ENCODE measurements at regions not wholly inside any gene's neighbourhood (a gene's known extent, or its start where the extent isn't known, plus 50 kb on each side); places are given as distances from the start of the nearest gene placed in this dataset.
"Not testable (repeated sequence)": the region's sequence is repeated elsewhere in the genome, so short reads cannot be mapped to it uniquely, and the experiment has no call there.

DNA sequence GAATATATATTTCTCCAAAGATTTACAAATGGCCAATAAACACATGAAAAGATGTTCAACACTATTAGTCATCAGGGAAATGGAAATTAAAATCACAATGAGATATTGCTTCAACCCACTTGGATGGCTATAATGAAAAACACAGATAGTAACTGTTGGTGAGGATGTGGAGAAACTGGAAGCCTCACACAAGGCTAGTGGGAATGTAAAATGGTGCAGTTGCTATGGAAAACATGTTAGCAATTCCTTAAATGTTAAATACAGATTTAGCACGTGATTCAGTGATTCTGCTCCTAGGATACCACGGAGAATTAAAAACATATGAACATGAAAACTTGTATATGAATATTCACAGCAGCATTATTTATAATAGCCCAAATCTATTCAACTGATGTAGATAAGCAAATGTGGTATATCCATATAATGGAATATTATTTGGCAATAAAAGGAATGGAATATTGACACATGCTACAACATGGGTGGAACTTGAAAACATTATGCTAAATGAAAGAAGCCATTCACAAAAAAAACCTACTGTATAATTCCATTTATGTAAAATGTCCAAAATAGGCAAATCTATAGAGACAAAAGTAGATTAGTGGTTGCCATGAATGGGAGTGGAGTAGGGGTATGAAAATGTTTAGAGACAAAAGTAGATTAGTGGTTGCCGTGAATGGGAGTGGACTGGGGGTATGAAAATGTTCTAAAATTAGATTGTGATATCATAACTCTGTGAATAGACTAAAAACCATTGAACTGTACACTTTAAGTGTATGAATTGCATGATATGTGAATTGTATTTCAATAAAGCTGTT is 227.1 kb upstream of the DDHD1 start:
- no peak for DNase-seq

DNA sequence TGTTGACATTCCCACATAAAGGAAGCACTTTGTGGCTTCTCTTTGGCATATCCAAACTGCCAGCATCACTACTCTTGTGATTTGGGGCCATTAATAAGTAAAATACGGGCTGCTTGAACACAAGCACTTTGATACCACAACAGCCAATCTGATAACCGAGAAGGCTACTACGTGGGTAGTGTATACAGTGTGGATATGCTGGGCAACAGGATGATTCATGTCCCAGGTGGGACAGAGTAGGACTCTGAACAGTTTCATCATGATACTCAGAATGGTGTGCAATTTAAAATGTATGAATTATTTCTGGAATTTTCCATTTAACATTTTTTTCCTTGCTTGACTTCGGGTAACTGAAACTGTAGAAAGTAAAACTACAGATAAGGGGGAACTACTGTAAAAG is 225.0 kb upstream of the DDHD1 start:
- DNase-seq: no peak

DNA sequence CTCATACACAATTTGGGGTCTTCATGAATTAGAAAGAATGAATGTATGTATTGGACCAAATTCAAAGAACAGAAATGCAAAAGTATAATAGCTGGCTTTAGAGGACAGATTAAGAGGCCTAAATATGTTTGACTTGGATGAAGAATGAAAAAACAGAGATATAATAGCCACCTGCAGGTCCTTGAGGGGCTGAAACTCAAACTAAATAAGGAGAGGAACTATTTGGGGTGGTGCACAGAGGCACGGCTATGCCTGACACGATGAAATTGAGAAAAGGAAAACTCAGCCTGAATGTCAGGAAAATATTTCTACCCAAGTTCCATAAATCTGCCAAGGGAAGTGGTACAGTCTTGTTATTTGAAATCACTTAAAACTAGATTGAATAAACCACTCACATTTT is 222.9 kb upstream of the DDHD1 start:
- DNase-seq: no peak

DNA sequence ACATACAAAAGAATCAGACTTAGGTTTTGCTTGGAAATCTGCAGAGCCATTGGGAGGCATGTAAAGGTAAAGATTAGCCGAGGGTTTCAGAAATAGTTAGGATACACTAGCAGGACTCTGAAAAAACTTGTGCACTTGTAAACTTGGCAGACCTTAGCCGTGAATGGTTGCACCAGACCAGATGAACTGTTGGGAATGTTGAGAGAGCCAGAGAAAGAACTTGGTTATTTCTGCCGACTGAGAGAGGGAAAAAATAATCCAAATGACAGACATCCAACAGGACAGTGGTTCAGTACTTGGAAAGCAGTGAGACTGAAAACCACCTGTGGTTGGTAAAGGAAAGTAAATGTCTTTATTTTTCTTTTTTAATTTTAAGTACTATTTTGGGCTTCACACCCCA is 222.5 kb upstream of the DDHD1 start:
- DNase-seq: no peak

DNA sequence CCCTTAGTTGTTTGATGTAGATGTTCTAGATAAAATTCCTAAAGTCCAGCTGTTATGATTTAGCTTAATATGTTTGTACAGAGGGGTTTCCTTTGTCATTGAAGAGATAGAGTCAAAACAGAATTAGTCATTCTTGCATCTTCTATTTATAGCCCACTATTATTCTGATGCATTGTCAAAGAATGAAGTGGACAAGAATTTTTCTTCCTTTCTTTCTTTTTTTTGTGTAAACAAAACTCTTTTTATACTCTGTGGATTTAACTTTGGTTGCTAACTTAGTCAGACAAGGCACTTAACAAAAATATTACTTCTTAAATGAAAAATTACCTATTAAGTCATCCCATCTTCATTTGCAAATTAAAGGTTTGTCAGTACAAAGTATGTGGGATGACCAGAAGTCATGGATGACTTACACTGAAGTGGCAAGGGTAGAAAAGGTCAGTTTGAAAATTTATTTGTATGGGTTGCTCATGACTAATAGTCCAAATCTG is 215.6 kb upstream of the DDHD1 start:
- DNase-seq: no peak

DNA sequence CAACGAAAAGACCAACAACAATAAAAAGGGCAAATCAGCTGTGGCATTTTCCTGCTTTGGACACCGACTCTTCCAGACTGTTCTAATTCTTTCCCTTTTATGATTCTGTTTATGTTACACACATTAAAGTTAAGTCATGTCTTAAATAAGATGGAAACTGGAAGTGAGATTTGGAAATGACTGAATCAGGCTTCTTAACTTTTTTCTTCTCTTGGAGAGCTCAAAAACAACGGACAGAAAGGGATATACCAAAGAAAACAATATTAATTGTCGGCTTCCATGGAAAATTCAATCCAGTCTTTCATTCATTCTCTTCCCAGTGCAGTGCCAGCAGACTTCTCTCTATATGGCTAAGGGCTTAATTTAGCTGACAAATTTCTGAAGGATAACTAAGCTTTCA is 214.9 kb upstream of the DDHD1 start:
- no peak for DNase-seq

DNA sequence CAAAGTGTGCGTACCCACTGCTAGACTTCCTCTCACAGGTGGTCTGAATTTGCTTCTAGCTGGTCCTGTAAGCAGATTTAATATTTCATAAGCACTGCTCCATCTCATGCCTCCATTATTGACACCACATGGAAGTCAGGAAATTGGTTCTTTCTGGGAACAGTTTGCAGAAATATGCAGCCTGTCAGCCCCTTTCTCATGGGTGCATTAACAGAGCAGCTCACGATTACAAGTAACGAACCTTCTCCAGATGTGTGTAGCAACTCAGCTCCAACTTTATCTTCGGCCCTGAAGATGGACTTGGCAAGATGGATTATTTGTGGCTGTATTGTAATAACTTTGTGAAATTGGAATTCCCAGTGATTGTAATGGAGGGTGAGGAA is 214.5 kb upstream of the DDHD1 start:
- DNase-seq: no peak

DNA sequence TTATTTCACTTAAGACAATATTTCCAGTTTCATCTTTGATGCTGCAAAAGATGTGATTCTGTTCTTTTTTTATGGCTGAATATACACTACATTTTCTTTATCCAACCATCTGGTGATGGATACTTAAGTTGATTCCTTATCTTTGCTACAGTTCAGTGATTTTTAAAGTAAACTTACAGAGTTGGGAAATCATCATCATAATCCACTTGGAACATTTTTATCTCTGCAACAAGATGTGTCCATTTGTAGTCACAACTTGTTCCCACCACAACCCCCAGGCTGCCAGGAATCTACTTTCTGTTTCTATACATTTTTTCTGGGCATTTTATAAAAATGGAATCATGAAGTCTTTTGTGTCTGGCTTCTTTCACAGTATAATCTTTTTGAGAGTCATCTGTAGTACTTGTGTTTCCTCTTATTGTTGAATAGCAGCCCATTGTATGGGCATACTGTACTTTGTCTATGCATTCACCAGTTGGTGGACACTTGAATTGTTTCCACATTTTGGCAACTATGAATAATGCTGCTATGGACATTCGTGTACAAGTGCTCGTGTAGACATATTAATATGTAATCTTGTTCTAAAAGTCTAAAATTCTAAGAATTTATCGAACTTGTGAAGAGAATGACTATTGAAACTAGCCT is 212.5 kb upstream of the DDHD1 start:
- no peak for DNase-seq

DNA sequence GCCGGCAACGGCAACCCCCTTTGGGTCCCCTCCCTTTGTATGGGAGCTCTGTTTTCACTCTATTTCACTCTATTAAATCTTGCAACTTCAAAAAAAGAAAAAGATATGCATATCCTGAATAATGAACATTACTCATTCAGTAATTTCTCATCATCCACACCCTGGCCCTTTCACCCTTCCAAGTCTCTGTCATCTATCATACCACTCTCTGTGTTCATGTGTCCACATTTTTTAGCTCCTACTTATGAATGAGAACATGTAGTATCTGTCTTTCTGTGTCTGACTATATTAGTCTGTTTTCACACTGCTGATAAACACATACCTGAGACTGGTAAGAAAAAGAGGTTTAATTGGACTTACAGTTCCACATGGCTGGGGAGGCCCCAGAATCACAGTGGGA is 209.8 kb upstream of the DDHD1 start:
- not testable (repeated sequence) for DNase-seq

DNA sequence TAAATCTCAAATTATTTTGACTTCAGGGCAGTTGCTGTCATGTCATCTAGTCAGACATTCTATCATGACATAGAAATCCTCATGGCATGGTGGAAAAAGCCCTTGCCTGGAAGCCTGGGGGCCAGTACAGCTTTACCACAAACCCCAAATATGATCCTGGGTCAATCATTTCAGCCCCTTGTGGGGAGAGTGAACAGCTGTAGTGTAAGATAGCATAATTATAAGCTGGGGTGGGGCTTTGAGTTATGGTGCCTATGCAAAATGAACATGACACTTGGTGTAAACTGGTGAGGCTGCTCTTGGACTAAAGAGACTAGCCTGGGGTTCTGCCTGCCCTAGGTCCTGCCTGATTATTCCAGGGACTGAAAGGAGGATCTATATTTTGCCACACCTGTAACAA is 207.7 kb upstream of the DDHD1 start:
- no peak for DNase-seq

DNA sequence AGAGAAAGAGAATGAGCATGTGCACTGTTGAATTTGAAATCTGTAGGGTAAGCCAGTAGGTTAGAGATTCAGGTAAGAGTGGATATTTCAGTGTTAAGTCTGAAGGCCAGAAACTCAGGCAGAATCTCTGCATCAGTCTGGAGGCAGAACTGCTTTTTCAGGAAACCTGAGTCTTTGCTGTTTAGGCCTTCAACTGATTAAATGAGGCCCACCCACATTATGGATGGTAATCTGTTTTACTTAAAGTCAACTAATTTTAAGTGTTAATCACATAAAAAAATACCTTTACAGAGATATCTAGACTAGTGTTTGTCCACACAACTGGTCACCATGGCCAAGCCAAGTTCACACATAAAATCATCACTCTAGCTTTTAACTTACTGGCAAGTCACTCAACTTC is 205.0 kb upstream of the DDHD1 start:
- no peak for DNase-seq

DNA sequence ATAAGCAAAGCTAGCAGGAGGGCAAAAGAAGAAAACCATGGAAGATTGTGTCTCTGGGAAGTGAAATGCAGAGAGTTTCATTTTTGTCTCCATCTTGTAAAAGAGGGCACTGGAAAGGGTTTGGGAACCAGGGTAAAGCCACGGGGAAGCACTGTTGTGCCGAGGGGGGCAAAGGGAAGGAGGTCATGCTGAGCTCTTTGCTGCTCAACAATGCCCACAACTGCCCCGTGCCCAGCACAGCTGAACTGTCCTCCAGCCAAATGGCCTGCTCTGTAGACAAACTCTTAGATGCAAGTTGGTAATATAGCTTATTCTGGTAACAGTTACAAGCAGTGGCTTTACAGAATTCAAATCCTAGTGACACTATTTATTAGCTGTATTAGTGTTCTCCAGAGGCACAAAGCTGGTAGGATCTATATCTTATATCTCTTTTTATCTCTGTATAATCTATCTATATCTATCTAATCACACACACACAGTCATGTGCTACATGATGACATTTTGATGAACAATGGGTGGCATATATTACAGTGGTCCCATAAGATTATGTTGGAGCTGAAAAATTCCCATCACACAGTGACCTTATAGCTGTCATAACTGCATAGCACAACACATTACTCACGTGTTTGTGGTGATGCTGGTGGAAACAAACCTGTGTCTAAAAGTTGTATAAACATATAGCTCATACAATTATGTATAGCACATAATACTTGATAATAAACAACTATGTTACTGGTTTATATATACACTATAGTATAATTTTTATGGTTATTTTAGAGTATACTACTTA is 203.4 kb upstream of the DDHD1 start:
- DNase-seq: no peak

DNA sequence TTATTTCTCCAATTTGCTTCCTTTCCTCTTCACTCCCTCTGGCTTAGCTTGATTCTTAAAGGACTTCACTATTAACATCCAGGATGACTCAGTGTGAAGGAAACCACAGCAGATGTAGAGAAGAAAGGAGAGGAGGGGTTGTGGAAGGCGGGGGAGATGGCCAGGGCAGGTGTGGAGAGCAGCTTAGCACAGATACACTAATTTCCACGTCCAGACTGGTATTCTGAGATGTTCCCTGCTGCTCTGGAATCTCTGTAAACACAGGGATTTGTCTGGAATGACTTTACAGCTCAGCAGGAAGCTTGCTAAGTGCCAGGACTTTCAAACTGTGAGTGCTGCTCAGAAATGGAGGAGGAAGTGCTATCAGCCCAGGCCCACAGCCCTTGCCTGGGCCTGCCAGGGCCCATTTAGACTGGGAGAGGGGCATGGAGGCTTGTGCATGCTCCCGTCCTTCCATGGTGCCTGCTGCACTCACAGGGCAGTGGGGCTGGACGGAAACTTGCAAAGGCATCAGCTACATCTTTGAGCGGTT is 202.5 kb upstream of the DDHD1 start:
- DNase-seq: no peak

DNA sequence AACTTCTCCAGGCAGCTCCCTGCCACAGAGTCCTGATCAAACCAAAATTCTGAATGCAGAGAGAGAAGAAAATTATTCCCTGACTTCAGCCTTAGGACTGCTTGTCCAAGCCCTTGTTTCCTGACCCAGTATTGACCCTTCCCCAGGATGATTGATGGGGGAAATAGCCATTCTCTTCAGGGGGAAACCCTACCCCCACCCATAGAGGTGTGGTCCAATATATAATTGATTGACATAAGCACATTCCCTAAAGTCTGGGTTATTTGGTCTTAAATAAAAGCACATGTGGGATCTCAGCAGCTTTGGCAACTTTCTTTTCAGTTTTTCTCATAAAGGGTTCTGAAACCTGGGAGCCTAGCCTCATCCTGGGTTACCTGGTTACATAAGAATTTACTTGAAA is 201.2 kb upstream of the DDHD1 start:
- no peak for DNase-seq

DNA sequence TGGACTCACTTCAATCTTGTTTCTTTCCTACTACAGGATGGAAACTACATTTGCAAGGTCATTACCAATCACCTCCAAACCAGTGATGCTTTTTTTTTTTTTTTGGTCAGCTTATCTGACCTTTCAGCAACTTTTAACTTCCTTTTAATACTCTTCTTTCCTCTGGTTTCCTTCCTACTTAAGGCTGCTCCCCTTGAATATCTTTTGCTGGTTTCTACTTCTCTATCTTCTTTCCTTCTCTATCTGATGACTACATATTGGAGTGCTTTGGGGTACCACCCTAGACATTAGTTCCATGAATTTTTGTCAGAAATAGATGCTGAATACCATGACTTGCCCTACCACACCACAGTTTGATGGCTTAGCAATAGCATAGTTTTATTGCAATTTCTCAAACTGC is 197.7 kb upstream of the DDHD1 start:
- no peak for DNase-seq

DNA sequence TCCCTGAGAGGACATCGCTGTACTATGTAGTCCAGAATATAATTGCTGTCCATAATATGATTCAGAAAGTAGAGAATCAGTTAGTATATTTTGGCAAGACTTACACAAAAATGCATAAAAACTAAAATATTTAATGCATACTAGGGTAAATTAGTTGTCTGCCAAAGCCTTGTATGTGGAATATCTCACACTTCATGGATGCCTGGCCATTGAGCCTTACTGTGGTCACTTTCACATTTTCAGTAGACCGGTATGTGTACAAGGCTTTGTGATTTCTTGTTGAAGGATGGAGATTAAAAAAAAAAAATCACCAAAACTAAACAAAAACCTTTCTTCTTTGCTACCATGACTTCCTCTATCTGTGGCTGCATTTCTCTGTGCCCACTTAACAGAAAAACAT is 197.3 kb upstream of the DDHD1 start:
- no peak for DNase-seq

DNA sequence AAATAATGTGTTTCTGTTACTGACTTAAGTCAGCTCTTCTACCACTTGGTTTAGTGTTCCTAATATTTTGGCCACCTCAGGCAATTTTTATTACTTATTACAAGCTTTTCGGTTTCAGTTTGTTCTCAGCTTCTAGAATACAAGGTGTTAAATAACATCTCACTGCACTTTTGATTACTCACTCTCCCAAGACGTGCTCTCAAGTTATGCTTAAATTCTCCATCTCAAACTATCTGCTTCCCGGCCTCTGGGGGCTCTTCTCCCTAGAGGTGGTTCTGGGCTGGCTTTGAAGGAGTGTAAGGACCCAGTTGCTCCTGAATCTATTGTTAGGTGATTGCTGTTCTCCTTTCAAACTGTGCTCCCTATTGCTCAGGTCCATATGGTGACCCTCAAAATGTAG is 193.9 kb upstream of the DDHD1 start:
- no peak for DNase-seq

DNA sequence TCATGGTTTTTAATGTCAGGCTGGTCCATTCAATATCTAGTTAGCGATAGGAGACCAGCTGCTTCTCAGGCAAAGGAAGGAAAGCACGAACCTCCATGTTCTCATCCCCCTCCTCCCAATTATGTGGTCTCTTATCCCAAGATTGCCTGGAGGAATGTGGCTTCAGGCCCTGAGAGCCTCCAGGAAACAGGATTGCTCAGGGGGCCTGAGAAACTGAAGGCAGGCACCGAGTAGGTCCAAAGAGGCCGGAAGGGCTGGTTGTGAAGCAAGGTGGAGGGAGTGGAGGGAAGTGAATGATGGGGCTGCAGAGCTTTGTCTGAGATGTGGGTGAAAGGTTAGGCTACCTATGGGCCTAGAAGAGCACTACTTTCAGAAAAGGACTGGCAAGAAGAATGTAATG is 188.2 kb upstream of the DDHD1 start:
- DNase-seq: no peak

DNA sequence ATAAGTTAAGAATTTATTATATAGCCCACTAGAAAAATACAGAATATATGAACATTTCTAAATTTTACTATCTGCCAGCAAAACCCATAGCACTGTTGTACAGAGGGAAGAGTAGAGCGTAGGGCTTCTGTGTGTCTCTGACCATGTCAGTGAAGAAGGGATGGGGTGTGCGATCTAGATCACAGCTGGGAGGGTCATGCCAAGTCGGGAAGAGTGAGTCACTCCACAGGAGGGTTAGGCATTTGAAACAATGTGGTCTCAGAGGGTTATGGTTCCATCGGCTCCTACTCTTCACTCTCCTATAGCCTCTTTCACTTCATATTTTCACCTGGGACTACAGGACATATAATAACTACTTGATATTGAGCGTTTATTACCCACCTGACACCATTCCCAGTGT is 185.1 kb upstream of the DDHD1 start:
- DNase-seq: no peak

DNA sequence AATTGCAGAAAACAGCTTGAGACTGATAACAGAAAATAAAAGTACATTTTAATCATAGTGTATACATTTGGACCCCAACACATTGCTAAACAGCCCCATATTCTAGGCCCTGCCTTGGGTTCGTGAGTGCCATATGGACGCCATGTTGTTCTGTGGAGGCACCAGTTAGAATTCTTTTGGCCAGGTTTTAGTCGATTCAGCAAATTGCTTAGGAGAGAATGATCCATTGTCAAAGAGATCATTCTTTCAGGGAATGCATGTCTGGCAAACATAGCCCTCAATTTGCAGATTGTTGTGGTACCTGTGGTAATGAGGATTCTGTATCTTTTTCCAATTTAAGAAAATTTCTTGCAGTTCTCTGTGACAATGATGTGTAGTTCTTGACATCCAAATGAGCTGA is 183.6 kb upstream of the DDHD1 start:
- DNase-seq: no peak

DNA sequence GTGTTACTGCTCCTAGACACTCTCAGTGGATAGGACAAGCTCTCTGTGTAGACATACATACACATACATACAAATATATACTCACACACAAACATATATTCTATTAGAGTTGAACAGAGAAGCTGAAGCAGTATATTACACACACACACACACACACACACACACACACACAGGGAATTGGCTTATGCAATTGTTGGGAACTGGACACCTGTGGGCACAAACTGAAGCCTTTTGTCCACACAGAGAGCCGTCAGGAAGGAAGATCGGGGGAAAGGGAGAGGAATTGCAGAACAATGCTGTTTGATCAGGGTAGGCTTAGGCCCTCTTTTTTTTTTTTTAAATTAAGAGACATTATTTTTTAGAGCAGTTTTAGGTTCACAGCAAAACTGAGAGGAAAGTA is 180.7 kb upstream of the DDHD1 start:
- DNase-seq: no peak

DNA sequence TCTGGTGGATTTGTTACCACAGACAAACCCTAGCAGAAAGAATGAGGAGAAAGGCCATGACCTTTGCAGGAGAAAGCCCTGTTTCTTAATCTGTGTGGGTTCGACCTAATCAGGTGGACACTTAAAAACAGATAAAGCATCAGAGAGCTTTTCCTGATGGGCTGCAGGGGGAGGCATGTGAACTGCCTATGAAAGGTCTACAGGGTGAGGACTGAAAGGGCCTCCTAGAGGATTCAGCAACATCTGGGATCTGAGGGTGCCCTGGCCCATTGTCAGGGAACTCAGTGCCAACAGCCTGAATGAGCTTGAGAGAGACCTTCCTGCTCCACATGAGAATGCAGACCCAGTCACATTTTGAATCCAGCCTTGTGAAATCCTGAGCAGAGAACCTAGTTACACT is 178.8 kb upstream of the DDHD1 start:
- DNase-seq: no peak

DNA sequence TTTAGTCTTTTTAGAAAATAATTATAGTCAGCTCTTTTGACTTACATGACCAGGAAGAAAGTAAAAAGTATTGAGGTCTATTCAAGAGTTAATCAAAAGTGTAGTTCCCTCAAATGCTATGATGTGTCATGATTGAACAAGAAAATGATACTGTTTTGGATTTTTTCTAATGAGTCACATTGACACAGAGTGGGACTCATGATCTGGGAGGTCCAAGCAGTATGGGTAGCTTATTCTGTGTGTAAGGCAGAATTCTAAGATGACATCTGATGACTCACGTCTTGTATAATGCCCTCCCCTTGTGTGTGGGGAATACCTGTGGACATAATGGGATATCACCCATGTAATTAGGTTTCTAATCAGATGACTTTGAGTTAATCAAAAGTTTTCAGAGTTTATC is 178.1 kb upstream of the DDHD1 start:
- DNase-seq: no peak

DNA sequence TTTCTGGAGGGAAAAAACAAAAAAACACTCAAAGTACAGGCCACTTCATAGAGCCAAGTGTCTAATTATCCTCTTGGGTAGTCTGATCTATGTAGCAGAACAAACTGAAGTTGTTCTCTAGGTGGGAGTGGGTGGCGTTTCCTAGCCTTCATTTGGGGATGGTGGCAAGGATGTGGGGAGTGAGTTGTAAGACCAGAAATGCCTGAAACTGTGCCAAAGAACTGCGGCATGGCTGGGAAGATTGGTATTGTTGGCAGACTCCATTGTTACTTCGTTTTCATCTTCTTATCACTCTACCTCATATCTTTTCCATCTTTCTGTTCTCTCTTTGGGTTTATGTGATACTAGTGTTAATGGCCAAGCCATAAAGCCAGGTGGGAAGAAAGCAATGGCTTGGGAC is 177.3 kb upstream of the DDHD1 start:
- no peak for DNase-seq

Measured in CD4-positive, alpha-beta T cell treated with Interferon gamma for 1 hour (primary cell).